Karpas-422 (cell line): ENCODE measurements at regions not wholly inside any gene's neighbourhood (a gene's known extent, or its start where the extent isn't known, plus 50 kb on each side); places are given as distances from the start of the nearest gene placed in this dataset.

Source experiments
- DNase-seq: peaks from one replicate; pipeline ENCODE4 v3.0.0-alpha.2; 2015
- H2AFZ ChIP-seq: fragments of 200-600 bp; sonication (generic); 2 replicates; pipeline ENCODE4 v1.6.1; 2014; ENCODE audit warnings: antibody characterized with exemption, low read length, mixed read lengths
- H3K27ac ChIP-seq: fragments of 200-600 bp; sonication (generic); 2 replicates; pipeline ENCODE4 v1.5.1; 2014; ENCODE audit warnings: mild to moderate bottlenecking, low read length, moderate library complexity
- H3K27me3 ChIP-seq: fragments of 200-600 bp; sonication (generic); 2 replicates; pipeline ENCODE4 v1.6.1; 2014; ENCODE audit warnings: low read length, mixed read lengths
- H3K36me3 ChIP-seq: fragments of 200-600 bp; sonication (generic); 2 replicates; pipeline ENCODE4 v1.6.1; 2014; ENCODE audit warnings: low read length, mixed read lengths; ENCODE audit not compliant: insufficient read depth
- H3K4me1 ChIP-seq: fragments of 200-600 bp; sonication (generic); 2 replicates; pipeline ENCODE4 v1.6.1; 2014; ENCODE audit warnings: mild to moderate bottlenecking, low read length, mixed read lengths
- H3K4me2 ChIP-seq: fragments of 200-600 bp; sonication (generic); 2 replicates; pipeline ENCODE4 v1.6.1; 2014; ENCODE audit warnings: low read length, low read depth, mild to moderate bottlenecking; ENCODE audit not compliant: poor library complexity, severe bottlenecking
- H3K4me3 ChIP-seq: fragments of 200-600 bp; sonication (generic); 2 replicates; pipeline ENCODE4 v1.5.1; 2014; ENCODE audit warnings: mild to moderate bottlenecking, antibody characterized with exemption, low read length, mixed read lengths
- H3K79me2 ChIP-seq: fragments of 200-600 bp; sonication (generic); 2 replicates; pipeline ENCODE4 v1.6.1; 2014; ENCODE audit warnings: mild to moderate bottlenecking, low read length, mixed read lengths
- H3K9ac ChIP-seq: fragments of 200-600 bp; sonication (generic); 2 replicates; pipeline ENCODE4 v1.6.0; 2014; ENCODE audit warnings: low read length
- H3K9me2 ChIP-seq: fragments of 200-600 bp; sonication (generic), shearing (Covaris generic); replicated peaks from 2 replicates; pipeline ENCODE4 v1.6.0; 2014; ENCODE audit warnings: mild to moderate bottlenecking, low read length, moderate library complexity; ENCODE audit not compliant: insufficient read depth
- H3K9me3 ChIP-seq: fragments of 300-700, 200-600 bp; sonication (generic); 2 replicates; pipeline ENCODE4 v1.6.1; 2014; ENCODE audit warnings: low read length, mixed read lengths
- H4K20me1 ChIP-seq: fragments of 200-600 bp; sonication (generic); 2 replicates; pipeline ENCODE4 v1.6.1; 2014; ENCODE audit warnings: mild to moderate bottlenecking, antibody characterized with exemption, low read length, low read depth; ENCODE audit not compliant: insufficient read depth

DNA sequence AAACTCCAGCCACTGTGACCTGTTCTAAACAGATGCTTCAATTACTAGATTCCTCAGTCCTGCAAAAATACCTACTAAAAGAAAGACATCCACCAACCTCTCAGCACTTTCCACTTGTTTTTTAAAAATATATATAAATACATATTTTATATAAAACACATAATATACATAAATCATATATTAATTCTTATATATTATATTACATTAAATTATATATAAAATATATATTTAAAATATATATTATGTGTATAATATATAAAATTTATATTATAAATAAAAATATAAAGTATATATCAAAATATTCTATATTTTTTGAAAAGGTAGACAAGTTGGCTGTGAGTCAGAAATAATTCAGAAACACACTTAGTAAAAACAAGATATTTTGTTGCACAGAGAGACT is 2371.8 kb upstream of the ACO1 start:
- no peak for DNase-seq
- H3K27ac ChIP-seq, result no peak overlapping the region

GRCh38 chr9:30015073-30015472 is 2369.4 kb upstream of the ACO1 start:
- Histone ChIP-seq H4K20me1 (no peaks in the 10 kb centered on the region), H3K9me2 (no peaks in the 10 kb centered on the region), H3K9ac (no peak overlapping the region), H3K36me3 (no peaks in the 10 kb centered on the region), H3K4me2 (no peak overlapping the region), H3K79me2 (no peaks in the 10 kb centered on the region), H3K9me3 (peaks cover 28% of the 10 kb centered on the region), H3K4me1 (no peaks in the 10 kb centered on the region), H3K27ac (no peak overlapping the region), H3K27me3 (no peaks in the 10 kb centered on the region), H3K4me3 (no peak overlapping the region), H2AFZ (no peak overlapping the region)
- DNase-seq, result no peak

More for the DNA sequence above, 2371.8 kb upstream of the ACO1 start:
- no peak overlapping the region for H3K4me3 ChIP-seq
- no peaks in the 10 kb centered on the region for H3K27me3 ChIP-seq
- H2AFZ ChIP-seq, result no peak overlapping the region
- H3K9me2 ChIP-seq, result no peaks in the 10 kb centered on the region
- no peaks in the 10 kb centered on the region for H4K20me1 ChIP-seq
- no peak overlapping the region for H3K4me2 ChIP-seq
- H3K79me2 ChIP-seq, result no peaks in the 10 kb centered on the region
- H3K9ac ChIP-seq, result no peak overlapping the region
- H3K4me1 ChIP-seq, result no peaks in the 10 kb centered on the region
- H3K36me3 ChIP-seq, result no peaks in the 10 kb centered on the region
- H3K9me3 ChIP-seq, result peaks cover 32% of the 10 kb centered on the region

GRCh38 chr9:30020161-30020560 is 2364.3 kb upstream of the ACO1 start:
- H3K36me3 ChIP-seq, result no peaks in the 10 kb centered on the region
- no peaks in the 10 kb centered on the region for H3K27me3 ChIP-seq
- H3K9ac ChIP-seq, result no peak overlapping the region
- no peaks in the 10 kb centered on the region for H3K79me2 ChIP-seq
- peaks cover 27% of the 10 kb centered on the region for H3K9me3 ChIP-seq
- H2AFZ ChIP-seq, result no peak overlapping the region
- H4K20me1 ChIP-seq, result no peaks in the 10 kb centered on the region
- no peak overlapping the region for H3K27ac ChIP-seq
- no peak for DNase-seq
- H3K9me2 ChIP-seq, result no peaks in the 10 kb centered on the region
- H3K4me3 ChIP-seq, result no peak overlapping the region
- H3K4me2 ChIP-seq, result no peak overlapping the region
- no peaks in the 10 kb centered on the region for H3K4me1 ChIP-seq

- Histone ChIP-seq H4K20me1 (no peaks in the 10 kb centered on the region), H3K4me2 (no peak overlapping the region), H3K9me3 (peaks cover 16% of the 10 kb centered on the region), H3K27ac (no peak overlapping the region), H3K9me2 (no peaks in the 10 kb centered on the region), H3K4me3 (no peak overlapping the region), H3K36me3 (no peaks in the 10 kb centered on the region), H3K9ac (no peak overlapping the region), H3K4me1 (no peaks in the 10 kb centered on the region), H3K27me3 (no peaks in the 10 kb centered on the region), H3K79me2 (no peaks in the 10 kb centered on the region), H2AFZ (no peak overlapping the region)
- no peak for DNase-seq
Measured at GRCh38 chr9:30035761-30036160, 2348.7 kb upstream of the ACO1 start.

- DNase-seq, result no peak
- Histone ChIP-seq H3K27me3 (no peaks in the 10 kb centered on the region), H3K4me2 (no peak overlapping the region), H3K9me2 (no peaks in the 10 kb centered on the region), H3K9me3 (peaks cover 16% of the 10 kb centered on the region), H3K4me1 (no peaks in the 10 kb centered on the region), H2AFZ (no peak overlapping the region), H3K79me2 (no peaks in the 10 kb centered on the region), H3K27ac (no peak overlapping the region), H3K4me3 (no peak overlapping the region), H3K36me3 (no peaks in the 10 kb centered on the region), H4K20me1 (no peaks in the 10 kb centered on the region), H3K9ac (no peak overlapping the region)
Measured at GRCh38 chr9:30036558-30036957, 2347.9 kb upstream of the ACO1 start.

GRCh38 chr9:30039712-30040111 is 2344.7 kb upstream of the ACO1 start:
- Histone ChIP-seq H3K27me3 (no peaks in the 10 kb centered on the region), H4K20me1 (no peaks in the 10 kb centered on the region), H3K27ac (no peak overlapping the region), H3K36me3 (no peaks in the 10 kb centered on the region), H3K4me1 (no peaks in the 10 kb centered on the region), H3K9me3 (peaks cover 19% of the 10 kb centered on the region), H3K4me3 (no peak overlapping the region), H3K79me2 (no peaks in the 10 kb centered on the region), H3K9ac (no peak overlapping the region), H3K9me2 (no peaks in the 10 kb centered on the region), H2AFZ (no peak overlapping the region), H3K4me2 (no peak overlapping the region)
- DNase-seq, result no peak

DNA sequence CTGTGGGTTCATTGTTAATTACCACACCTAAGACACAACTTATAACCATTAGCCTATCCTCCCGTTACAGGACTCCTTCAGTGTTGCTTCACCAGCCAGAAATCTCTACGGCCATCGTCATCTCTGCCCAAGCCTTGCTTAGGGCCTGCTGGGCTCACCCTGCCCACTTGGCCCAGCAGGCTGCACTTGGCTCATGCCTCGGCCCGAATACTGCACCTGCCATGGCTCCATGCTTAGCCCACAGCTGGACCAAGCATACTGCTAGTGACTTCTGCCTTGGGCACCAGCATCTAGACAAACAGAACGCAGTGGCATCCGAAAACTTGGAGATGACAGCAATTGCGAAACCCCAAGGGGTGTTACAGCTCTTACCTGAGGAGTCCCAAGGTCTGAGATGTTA is 2336.0 kb upstream of the ACO1 start:
- Histone ChIP-seq H3K4me2 (no peak overlapping the region), H3K9ac (no peak overlapping the region), H3K36me3 (no peaks in the 10 kb centered on the region), H3K4me1 (no peaks in the 10 kb centered on the region), H3K27me3 (no peaks in the 10 kb centered on the region), H3K9me3 (peaks cover 31% of the 10 kb centered on the region), H3K4me3 (no peak overlapping the region), H4K20me1 (no peaks in the 10 kb centered on the region), H3K27ac (no peak overlapping the region), H3K9me2 (no peaks in the 10 kb centered on the region), H3K79me2 (no peaks in the 10 kb centered on the region), H2AFZ (no peak overlapping the region)
- DNase-seq, result no peak

DNA sequence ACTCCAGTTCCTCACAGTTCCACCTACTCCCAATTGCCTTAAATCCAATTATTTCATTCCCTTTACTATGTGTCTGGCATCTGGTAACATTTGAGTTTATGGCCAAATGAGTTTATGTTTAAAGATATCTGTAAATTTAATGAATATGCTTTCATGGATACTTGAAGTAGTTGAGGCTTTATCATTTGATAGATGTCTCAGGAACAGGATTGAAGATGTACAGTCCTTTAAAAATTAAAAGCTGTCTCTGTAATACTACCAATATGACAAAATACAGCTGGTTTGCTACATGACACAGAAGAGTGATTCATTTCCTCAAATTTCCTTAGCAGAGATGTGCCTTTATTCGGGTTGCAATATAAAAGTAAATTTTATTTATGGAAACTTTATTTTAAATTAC is 2326.0 kb upstream of the ACO1 start:
- H3K9ac ChIP-seq, result no peak overlapping the region
- no peaks in the 10 kb centered on the region for H3K4me1 ChIP-seq
- H3K4me3 ChIP-seq, result no peak overlapping the region
- no peak for DNase-seq
- H3K9me2 ChIP-seq, result no peaks in the 10 kb centered on the region
- no peaks in the 10 kb centered on the region for H3K79me2 ChIP-seq
- H3K9me3 ChIP-seq, result peaks cover 17% of the 10 kb centered on the region
- H3K4me2 ChIP-seq, result no peak overlapping the region
- H3K27ac ChIP-seq, result no peak overlapping the region
- no peaks in the 10 kb centered on the region for H3K27me3 ChIP-seq
- H3K36me3 ChIP-seq, result no peaks in the 10 kb centered on the region
- no peak overlapping the region for H2AFZ ChIP-seq
- H4K20me1 ChIP-seq, result no peaks in the 10 kb centered on the region

- H4K20me1 ChIP-seq, result no peaks in the 10 kb centered on the region
- no peak overlapping the region for H3K27ac ChIP-seq
- no peak overlapping the region for H3K9ac ChIP-seq
- H3K4me2 ChIP-seq, result no peak overlapping the region
- no peak overlapping the region for H2AFZ ChIP-seq
- no peaks in the 10 kb centered on the region for H3K27me3 ChIP-seq
- H3K36me3 ChIP-seq, result no peaks in the 10 kb centered on the region
- no peak for DNase-seq
- H3K79me2 ChIP-seq, result no peaks in the 10 kb centered on the region
- H3K9me3 ChIP-seq, result peaks cover 19% of the 10 kb centered on the region
- no peaks in the 10 kb centered on the region for H3K4me1 ChIP-seq
- no peaks in the 10 kb centered on the region for H3K9me2 ChIP-seq
- no peak overlapping the region for H3K4me3 ChIP-seq
Measured at GRCh38 chr9:30060976-30061375, 2323.5 kb upstream of the ACO1 start.
